K562 (cell line): ENCODE measurements at regions not wholly inside any gene's neighbourhood (a gene's known extent, or its start where the extent isn't known, plus 50 kb on each side); places are given as distances from the start of the nearest gene placed in this dataset.

Source experiments
- ATAC-seq: fragments of 200-7000 bp; cut with Tn5 transposase; 3 replicates; pipeline ENCODE4 v1.9.1; 2020; ENCODE audit warnings: moderate library complexity
- BruUV-seq: library from RNA; stranded (reverse); fragments of 400-500 nt; replicated peaks from 2 replicates; lab custom pipeline; 2021; lab: Mats Ljungman, UMichigan
- CTCF ChIA-PET: fragments of 300-600 bp; formaldehyde crosslinking; extraction: SDS; loops from one replicate; lab custom pipeline; 2021; ENCODE audit warnings: low intra/inter-chr PET ratio; lab: Yijun Ruan, JAX
- POLR2A ChIA-PET: fragments of 300-600, 350-650 bp; sonication (Branson Sonifier 250); formaldehyde crosslinking; extraction: SDS; loops from one replicate; lab custom pipeline; 2021; ENCODE audit warnings: antibody characterized with exemption, inconsistent platforms; lab: Yijun Ruan, JAX
- DNase-seq, 4 experiments: peaks; one replicate each; pipeline versions ENCODE4 v3.0.0 to v3.0.0-alpha.2; 2011 to 2018; ENCODE audit warnings: low spot score in 3 of 4, mixed read lengths in 3 of 4; ENCODE audit errors: extremely low read depth in 1 of 4
- FAIRE-seq: peaks from 2 replicates; lab custom pipeline; 2011; peaks lifted over from hg19 to GRCh38; lab: Jason Lieb, UNC
- H2AFZ ChIP-seq: 2 replicates; pipeline ENCODE4 v1.6.0; 2011; ENCODE audit warnings: low read depth, low read length, control low read depth, inconsistent platforms
- H3K27ac ChIP-seq: fragments of 200-600 bp; 3 replicates; pipeline ENCODE4 v1.8.0; 2011; ENCODE audit warnings: low read depth, mild to moderate bottlenecking, control low read depth, inconsistent platforms, low read length, moderate library complexity, mixed read lengths; ENCODE audit errors: extremely low read depth
- H3K27me3 ChIP-seq, 2 experiments: fragments of 300-600 bp in 1 of 2; 2 replicates in 1 of 2; 3 replicates in 1 of 2; pipeline versions ENCODE4 v1.6.0 to v1.8.0; 2011; ENCODE audit warnings: inconsistent platforms in 2 of 2, low read length in 2 of 2, mild to moderate bottlenecking in 1 of 2, mixed read lengths in 1 of 2, moderate library complexity in 1 of 2; ENCODE audit not compliant: control insufficient read depth in 2 of 2, insufficient read depth in 2 of 2
- H3K36me3 ChIP-seq: fragments of 300-600 bp; 3 replicates; pipeline ENCODE4 v1.8.0; 2011; ENCODE audit warnings: mild to moderate bottlenecking, low read length, inconsistent platforms; ENCODE audit not compliant: control insufficient read depth, insufficient read depth
- H3K4me1 ChIP-seq, 2 experiments: fragments of 200-600 bp in 1 of 2; replicated peaks in 1 of 2; 2 replicates in 1 of 2; 3 replicates in 1 of 2; pipeline versions ENCODE4 v1.5.1 to v1.8.0; 2011; ENCODE audit warnings: inconsistent platforms in 2 of 2, low read length in 2 of 2, mild to moderate bottlenecking in 1 of 2, mixed read lengths in 1 of 2, moderate library complexity in 1 of 2; ENCODE audit not compliant: control insufficient read depth in 2 of 2, insufficient read depth in 2 of 2
- H3K4me2 ChIP-seq: 2 replicates; pipeline ENCODE4 v1.6.1; 2011; ENCODE audit warnings: low read length, control low read depth, inconsistent platforms, mixed read lengths; ENCODE audit not compliant: insufficient read depth
- H3K4me3 ChIP-seq: fragments of 200-600 bp; sonication (generic), shearing (Covaris generic); 2 replicates; pipeline ENCODE4 v1.5.1; 2016; ENCODE audit warnings: control low read depth, inconsistent platforms
- H3K79me2 ChIP-seq: fragments of 200-600 bp; 3 replicates; pipeline ENCODE4 v1.8.0; 2011; ENCODE audit warnings: low read length, inconsistent platforms; ENCODE audit not compliant: control insufficient read depth, insufficient read depth
- H3K9ac ChIP-seq, 2 experiments: 2 replicates each; pipeline versions ENCODE4 v1.6.0 to v1.6.1; 2011; ENCODE audit warnings: low read depth in 2 of 2, low read length in 2 of 2, control low read depth in 1 of 2, inconsistent platforms in 1 of 2, mild to moderate bottlenecking in 1 of 2, mixed read lengths in 1 of 2; ENCODE audit not compliant: insufficient read depth in 1 of 2
- H3K9me1 ChIP-seq: one replicate; pipeline ENCODE4 v1.6.0; 2011; ENCODE audit warnings: inconsistent platforms, mild to moderate bottlenecking, low read length, moderate library complexity; ENCODE audit not compliant: control insufficient read depth, insufficient read depth
- H3K9me3 ChIP-seq: replicated peaks from 2 replicates; pipeline ENCODE4 v1.5.1; 2011; ENCODE audit warnings: low read depth, low read length, inconsistent platforms; ENCODE audit not compliant: control insufficient read depth, insufficient read depth
- H4K20me1 ChIP-seq: replicated peaks from 2 replicates; pipeline ENCODE4 v1.6.1; 2011; ENCODE audit warnings: low read length, inconsistent platforms, mixed read lengths; ENCODE audit not compliant: control insufficient read depth, insufficient read depth
- FUS ChIP-seq: fragments of 200-400 bp; formaldehyde crosslinking; optimal IDR thresholded peaks from 2 replicates; pipeline ENCODE3; 2017; ENCODE audit warnings: low read depth, low read length
- GATAD2B ChIP-seq: fragments of 450-650 bp; IDR thresholded peaks from 2 replicates; pipeline ENCODE4 v1.6.1; 2017; ENCODE audit warnings: mild to moderate bottlenecking, borderline replicate concordance
- NFYB ChIP-seq: IDR thresholded peaks from 2 replicates; pipeline ENCODE4 v1.6.1; 2011; ENCODE audit warnings: mild to moderate bottlenecking, moderate library complexity; ENCODE audit not compliant: insufficient read length; ENCODE audit errors: extremely low read depth
- USF1 ChIP-seq: sonication (generic); formaldehyde crosslinking; IDR thresholded peaks from 2 replicates; pipeline ENCODE4 v1.9.0; 2022; ENCODE audit warnings: mild to moderate bottlenecking, missing genetic modification reagents
- USF2 ChIP-seq: sonication (generic); formaldehyde crosslinking; IDR thresholded peaks from 2 replicates; pipeline ENCODE4 v1.5.0; 2020; ENCODE audit warnings: missing genetic modification reagents
- ZNF408 ChIP-seq: fragments of 250-450 bp; sonication (Bioruptor Pico); IDR thresholded peaks from 2 replicates; pipeline ENCODE4 v1.4.0; 2020; ENCODE audit warnings: low read depth, mild to moderate bottlenecking, moderate library complexity
- WGBS: fragments of 100-300 bp; shearing (Covaris generic); methylation state at CpG from one replicate; pipeline ENCODE4 v1.1.6; 2016; ENCODE audit warnings: low coverage, mixed read lengths; ENCODE audit not compliant: insufficient coverage; ENCODE audit errors: missing lambda C conversion rate; 5-methylcytosine and 5-hydroxymethylcytosine counted together
- in situ Hi-C: fragments of 300-500 bp; cut with MboI; formaldehyde crosslinking; loops from 4 replicates; pipeline ENCODE4 v1.15.0; 2018; ENCODE audit warnings: inconsistent platforms, mixed read lengths
- intact Hi-C: fragments of 100-400 bp; cut with micrococcal nuclease; formaldehyde crosslinking; loops from 2 replicates; pipeline ENCODE4 v1.14.2; 2022

- H3K27me3 ChIP-seq: no peaks in the 10 kb centered on the region
- DNase-seq (no peak), ATAC-seq (no peak), FAIRE-seq (no peak)
- H3K27ac ChIP-seq: no peak overlapping the region
- ChIA-PET POLR2A (interaction anchor here (0.6 to 1.3 kb wide), 2 partner anchors 12 to 45 kb away, joined by 3 read pairs; no protein-coding TSS in a partner anchor), CTCF (no interaction called here)
- H3K36me3 ChIP-seq: peaks cover 3% of the 10 kb centered on the region; the same call in 1 of the 3 replicates
- peaks cover 12% of the 10 kb centered on the region for H3K9me3 ChIP-seq
- WGBS: 76% methylated on average over 6 of the region's 6 CpGs
- no peak overlapping the region for H2AFZ ChIP-seq
- no peak overlapping the region for H3K4me2 ChIP-seq
- BruUV-seq: no TSS peak
- intact Hi-C loops: no loop called here
- no peak overlapping the region for H3K9ac ChIP-seq
- no peak overlapping the region for H3K4me3 ChIP-seq
- no peaks in the 10 kb centered on the region for H4K20me1 ChIP-seq
- in situ Hi-C loops: no loop called here
- H3K79me2 ChIP-seq: peaks cover 3% of the 10 kb centered on the region; the same call in 2 of the 3 replicates
- H3K9me1 ChIP-seq: no peaks in the 10 kb centered on the region
- H3K4me1 ChIP-seq: peaks cover 25 to 28% of the 10 kb centered on the region in 2 experiments; a peak in 4 of 5 replicates
- TF ChIP-seq USF2 (peak; percentile 82), USF1 (CRISPR knock-in tag) (peak; percentile 68), ZNF408 (CRISPR knock-in tag) (no peak), FUS (no peak), GATAD2B (no peak), NFYB (peak; percentile 70)
Measured at GRCh38 chr10:21176934-21177480, 279.9 kb upstream of the NEBL start.
